ENCODE measurements at regions not wholly inside any gene's neighbourhood (a gene's known extent, or its start where the extent isn't known, plus 50 kb on each side); places are given as distances from the start of the nearest gene placed in this dataset.

- TF ChIP-seq CTCF (IDR thresholded peaks at IDR 0.05) (no peak), POLR2A (IDR thresholded peaks at IDR 0.05) (no peak)
Observed at GRCh38 chr12:94731733-94732360, 81.5 kb upstream of the TMCC3 start.
